Memory B cell (primary cell): ENCODE measurements at regions not wholly inside any gene's neighbourhood (a gene's known extent, or its start where the extent isn't known, plus 50 kb on each side); places are given as distances from the start of the nearest gene placed in this dataset.

Experiments used
- ATAC-seq: fragments of 150-1000 bp; cut with Tn5 transposase; 2 replicates; pipeline ENCODE4 v1.10.0; 2021; ENCODE audit warnings: low read depth, mild to moderate bottlenecking, moderate library complexity
- DNase-seq, 2 donors: peaks; one replicate each; pipeline ENCODE4 v3.0.0; 2022; ENCODE audit warnings: low spot score in 2 of 2
- H3K27ac Mint-ChIP-seq: one replicate; pipeline ENCODE4 v1.8.0; 2022; ENCODE audit warnings: mild to moderate bottlenecking, moderate library complexity, mixed read lengths
- H3K27me3 Mint-ChIP-seq: one replicate; pipeline ENCODE4 v1.8.0; 2022; ENCODE audit warnings: mixed read lengths
- H3K36me3 Mint-ChIP-seq: one replicate; pipeline ENCODE4 v1.8.0; 2022; ENCODE audit warnings: mild to moderate bottlenecking, mixed read lengths
- H3K4me1 Mint-ChIP-seq: one replicate; pipeline ENCODE4 v1.8.0; 2022; ENCODE audit warnings: mixed read lengths
- H3K4me3 Mint-ChIP-seq: one replicate; pipeline ENCODE4 v1.8.0; 2022; ENCODE audit warnings: mild to moderate bottlenecking, moderate library complexity, mixed read lengths
- H3K9me3 Mint-ChIP-seq: one replicate; pipeline ENCODE4 v1.8.0; 2022; ENCODE audit warnings: mixed read lengths

GRCh38 chr6:21522797-21523456 lies 70.6 kb upstream of the SOX4 start:
- DNase-seq (no peak), ATAC-seq (no peak)
- Mint-ChIP-seq H3K27me3 (no peaks in the 10 kb centered on the region), H3K9me3 (no peaks in the 10 kb centered on the region), H3K4me3 (no peak overlapping the region), H3K27ac (no peak overlapping the region), H3K4me1 (no peaks in the 10 kb centered on the region), H3K36me3 (no peaks in the 10 kb centered on the region)

DNA sequence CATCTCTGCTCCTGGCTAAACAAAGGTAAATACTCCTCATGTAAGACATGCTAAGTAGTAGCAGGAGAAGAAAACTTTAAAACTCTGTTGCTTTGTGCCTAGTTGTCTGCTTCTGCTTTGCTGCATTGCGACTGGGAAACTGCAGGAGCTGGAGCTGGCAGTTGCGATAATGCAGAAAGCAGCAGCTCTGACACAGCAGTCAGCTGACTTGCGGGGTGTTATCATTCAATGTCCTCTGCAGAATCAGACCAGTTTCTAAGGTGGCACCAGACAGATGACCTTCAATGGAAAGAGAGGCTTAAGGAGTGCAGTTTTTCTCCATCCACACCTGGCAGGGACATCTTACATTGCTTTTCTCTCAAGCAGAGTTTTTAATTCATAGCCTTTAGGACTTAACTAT lies 69.9 kb upstream of the SOX4 start:
- H3K4me3 Mint-ChIP-seq: no peak overlapping the region
- no peak overlapping the region for H3K27ac Mint-ChIP-seq
- H3K27me3 Mint-ChIP-seq: no peaks in the 10 kb centered on the region
- no peaks in the 10 kb centered on the region for H3K4me1 Mint-ChIP-seq
- DNase-seq (no peak), ATAC-seq (no peak)
- no peaks in the 10 kb centered on the region for H3K36me3 Mint-ChIP-seq
- H3K9me3 Mint-ChIP-seq: no peaks in the 10 kb centered on the region

- no peaks in the 10 kb centered on the region for H3K9me3 Mint-ChIP-seq
- ATAC-seq (no peak), DNase-seq (no peak)
- no peak overlapping the region for H3K4me3 Mint-ChIP-seq
- H3K4me1 Mint-ChIP-seq: no peaks in the 10 kb centered on the region
- H3K36me3 Mint-ChIP-seq: no peaks in the 10 kb centered on the region
- H3K27me3 Mint-ChIP-seq: peaks cover 2% of the 10 kb centered on the region
- no peak overlapping the region for H3K27ac Mint-ChIP-seq
Observed at GRCh38 chr6:21524201-21524600, 69.3 kb upstream of the SOX4 start.

GRCh38 chr6:21526974-21527373 lies 66.6 kb upstream of the SOX4 start:
- H3K4me1 Mint-ChIP-seq: no peaks in the 10 kb centered on the region
- no peak overlapping the region for H3K4me3 Mint-ChIP-seq
- H3K27me3 Mint-ChIP-seq: peaks cover 2% of the 10 kb centered on the region
- DNase-seq (no peak), ATAC-seq (no peak)
- no peak overlapping the region for H3K27ac Mint-ChIP-seq
- H3K9me3 Mint-ChIP-seq: no peaks in the 10 kb centered on the region
- H3K36me3 Mint-ChIP-seq: no peaks in the 10 kb centered on the region

DNA sequence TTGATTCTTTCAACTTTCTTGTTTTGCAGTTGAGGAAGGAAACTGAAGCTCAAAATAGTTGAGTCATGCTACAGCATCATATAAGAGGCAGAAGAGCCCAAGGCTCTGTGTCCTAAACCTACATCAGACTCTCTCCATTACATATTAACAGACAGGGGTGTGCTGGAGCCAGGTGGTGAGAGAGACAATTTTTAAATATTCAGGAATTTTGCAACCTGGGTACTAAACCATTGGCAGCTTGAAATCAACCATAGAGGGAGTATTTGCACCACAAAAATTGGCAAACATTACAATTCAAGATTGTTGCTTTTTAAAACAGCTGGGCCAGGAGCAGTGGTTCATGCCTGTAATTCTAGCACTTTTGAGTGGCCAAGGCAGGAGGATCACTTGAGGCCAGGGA lies 65.8 kb upstream of the SOX4 start:
- no peaks in the 10 kb centered on the region for H3K36me3 Mint-ChIP-seq
- no peaks in the 10 kb centered on the region for H3K4me1 Mint-ChIP-seq
- no peak overlapping the region for H3K4me3 Mint-ChIP-seq
- no peaks in the 10 kb centered on the region for H3K9me3 Mint-ChIP-seq
- ATAC-seq (no peak), DNase-seq (no peak)
- H3K27me3 Mint-ChIP-seq: peaks cover 2% of the 10 kb centered on the region
- no peak overlapping the region for H3K27ac Mint-ChIP-seq

DNA sequence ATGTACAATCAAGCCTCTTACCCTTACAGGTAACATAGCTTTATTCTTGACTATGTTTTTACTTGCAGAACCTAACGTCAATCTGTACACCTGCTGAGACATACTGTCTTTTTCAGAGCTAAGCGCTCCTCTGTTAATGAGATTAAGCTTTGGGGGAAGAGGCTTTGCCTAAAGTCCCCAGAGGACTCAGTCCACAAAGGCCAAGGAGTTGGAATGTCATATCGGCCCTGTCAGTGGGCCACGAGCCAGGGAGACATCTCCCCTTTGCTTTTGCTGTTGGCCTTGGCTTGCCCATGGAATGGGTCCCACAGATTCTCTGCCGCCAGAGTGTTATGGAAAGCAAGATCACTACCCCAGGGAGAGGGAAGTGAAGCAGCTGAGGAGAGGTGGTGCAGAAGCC lies 64.1 kb upstream of the SOX4 start:
- H3K27me3 Mint-ChIP-seq: peaks cover 3% of the 10 kb centered on the region
- H3K4me1 Mint-ChIP-seq: no peaks in the 10 kb centered on the region
- no peaks in the 10 kb centered on the region for H3K36me3 Mint-ChIP-seq
- no peak overlapping the region for H3K4me3 Mint-ChIP-seq
- H3K27ac Mint-ChIP-seq: no peak overlapping the region
- DNase-seq: no peak
- no peak for ATAC-seq
- H3K9me3 Mint-ChIP-seq: no peaks in the 10 kb centered on the region

GRCh38 chr6:21531393-21531792 lies 62.2 kb upstream of the SOX4 start:
- Mint-ChIP-seq H3K4me1 (no peaks in the 10 kb centered on the region), H3K36me3 (no peaks in the 10 kb centered on the region), H3K9me3 (no peaks in the 10 kb centered on the region), H3K4me3 (no peak overlapping the region), H3K27ac (no peak overlapping the region), H3K27me3 (peaks cover 6% of the 10 kb centered on the region)
- DNase-seq: no peak
- no peak for ATAC-seq

- Mint-ChIP-seq H3K27me3 (peaks cover 6% of the 10 kb centered on the region), H3K9me3 (no peaks in the 10 kb centered on the region), H3K4me3 (no peak overlapping the region), H3K27ac (no peak overlapping the region), H3K36me3 (no peaks in the 10 kb centered on the region), H3K4me1 (no peaks in the 10 kb centered on the region)
- ATAC-seq (no peak), DNase-seq (no peak)
Observed at GRCh38 chr6:21533678-21534077, 59.9 kb upstream of the SOX4 start.

GRCh38 chr6:21536280-21536766 lies 57.2 kb upstream of the SOX4 start:
- Mint-ChIP-seq H3K36me3 (no peaks in the 10 kb centered on the region), H3K27ac (no peak overlapping the region), H3K27me3 (peaks cover 6% of the 10 kb centered on the region), H3K9me3 (no peaks in the 10 kb centered on the region), H3K4me3 (no peak overlapping the region), H3K4me1 (no peaks in the 10 kb centered on the region)
- ATAC-seq (no peak), DNase-seq (no peak)

DNA sequence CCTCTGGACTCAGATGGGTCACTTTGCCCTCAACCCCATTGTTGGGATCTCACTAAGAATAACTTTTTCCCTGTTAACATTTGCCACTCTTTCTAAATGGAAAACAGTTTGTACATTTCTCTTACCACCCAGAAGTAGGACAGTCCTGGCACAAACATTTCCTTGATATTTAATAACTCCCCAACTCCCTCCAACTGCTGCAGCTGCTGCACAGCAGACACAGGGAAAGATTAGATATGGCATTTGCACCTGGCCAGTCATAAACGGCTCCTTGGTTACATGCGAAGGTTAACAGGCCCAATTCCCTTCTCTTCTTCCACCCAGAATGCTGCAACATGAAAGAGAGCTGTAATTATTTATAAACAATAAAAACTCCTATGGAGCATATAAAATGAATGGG lies 55.9 kb upstream of the SOX4 start:
- no peak overlapping the region for H3K27ac Mint-ChIP-seq
- H3K36me3 Mint-ChIP-seq: no peaks in the 10 kb centered on the region
- no peak overlapping the region for H3K4me3 Mint-ChIP-seq
- no peaks in the 10 kb centered on the region for H3K9me3 Mint-ChIP-seq
- H3K27me3 Mint-ChIP-seq: peaks cover 6% of the 10 kb centered on the region
- ATAC-seq (no peak), DNase-seq (no peak)
- no peaks in the 10 kb centered on the region for H3K4me1 Mint-ChIP-seq

GRCh38 chr6:21538186-21538798 lies 55.3 kb upstream of the SOX4 start:
- H3K4me1 Mint-ChIP-seq: no peaks in the 10 kb centered on the region
- H3K36me3 Mint-ChIP-seq: no peaks in the 10 kb centered on the region
- DNase-seq (no peak), ATAC-seq (no peak)
- no peak overlapping the region for H3K27ac Mint-ChIP-seq
- peaks cover 6% of the 10 kb centered on the region for H3K27me3 Mint-ChIP-seq
- H3K9me3 Mint-ChIP-seq: no peaks in the 10 kb centered on the region
- H3K4me3 Mint-ChIP-seq: no peak overlapping the region

- H3K9me3 Mint-ChIP-seq: no peaks in the 10 kb centered on the region
- no peak for ATAC-seq
- no peaks in the 10 kb centered on the region for H3K4me1 Mint-ChIP-seq
- no peak overlapping the region for H3K27ac Mint-ChIP-seq
- peaks cover 5% of the 10 kb centered on the region for H3K27me3 Mint-ChIP-seq
- H3K4me3 Mint-ChIP-seq: no peak overlapping the region
- DNase-seq: no peak
- H3K36me3 Mint-ChIP-seq: no peaks in the 10 kb centered on the region
Observed at GRCh38 chr6:21539621-21540100, 53.9 kb upstream of the SOX4 start.
